Panc1 (cell line): ENCODE measurements at regions not wholly inside any gene's neighbourhood (a gene's known extent, or its start where the extent isn't known, plus 50 kb on each side); places are given as distances from the start of the nearest gene placed in this dataset.

Source experiments
- ATAC-seq: fragments of 200-7000 bp; cut with Tn5 transposase; 2 replicates; pipeline ENCODE4 v1.9.1; 2020; ENCODE audit warnings: mild to moderate bottlenecking, moderate library complexity
- BruUV-seq: library from RNA; stranded (reverse); fragments of 400-500 nt; replicated peaks from 2 replicates; lab custom pipeline; 2021; lab: Mats Ljungman, UMichigan
- CTCF ChIA-PET: fragments of 300-600 bp; sonication (Branson Sonifier 250); formaldehyde crosslinking; loops from one replicate; lab custom pipeline; 2022; ENCODE audit warnings: antibody characterized with exemption; lab: Charles Lee
- POLR2A ChIA-PET: fragments of 300-600 bp; sonication (Branson Sonifier 250); formaldehyde crosslinking; loops from one replicate; lab custom pipeline; 2022; ENCODE audit warnings: antibody characterized with exemption; lab: Charles Lee
- DNase-seq: peaks from one replicate; pipeline ENCODE4 v3.0.0-alpha.2; 2010; ENCODE audit warnings: low read depth, low spot score
- H3K27ac ChIP-seq: 2 replicates; pipeline ENCODE4 v1.5.1; 2011; ENCODE audit warnings: mild to moderate bottlenecking, low read length, inconsistent platforms
- H3K27me3 ChIP-seq: fragments of 200-500 bp; sonication (Bioruptor generic); 2 replicates; pipeline ENCODE4 v1.6.0; 2014; ENCODE audit warnings: low read length, inconsistent platforms; ENCODE audit not compliant: control insufficient read depth, insufficient read depth
- H3K36me3 ChIP-seq: fragments of 200-500 bp; sonication (Bioruptor generic); 2 replicates; pipeline ENCODE4 v1.5.1; 2014; ENCODE audit warnings: inconsistent platforms, mild to moderate bottlenecking, low read length, moderate library complexity; ENCODE audit not compliant: control insufficient read depth, insufficient read depth
- H3K4me1 ChIP-seq: 2 replicates; pipeline ENCODE4 v1.5.1; 2011; ENCODE audit warnings: inconsistent platforms, mild to moderate bottlenecking, low read length, moderate library complexity; ENCODE audit not compliant: control insufficient read depth, insufficient read depth
- H3K4me3 ChIP-seq, 2 experiments: 2 replicates each; pipeline ENCODE4 v1.5.1; 2011 to 2012; ENCODE audit warnings: low read depth in 2 of 2, low read length in 2 of 2, mild to moderate bottlenecking in 2 of 2, inconsistent platforms in 1 of 2, moderate library complexity in 1 of 2
- H3K9me3 ChIP-seq: fragments of 200-500 bp; sonication (Bioruptor generic); 2 replicates; pipeline ENCODE4 v1.5.1; 2014; ENCODE audit warnings: low read depth, mild to moderate bottlenecking, inconsistent platforms, low read length, moderate library complexity; ENCODE audit not compliant: control insufficient read depth, insufficient read depth
- POLR2AphosphoS5 ChIP-seq: IDR thresholded peaks from 2 replicates; pipeline ENCODE4 v1.6.1; 2012; ENCODE audit warnings: mild to moderate bottlenecking, low read depth, low read length, moderate library complexity
- SIN3A ChIP-seq: IDR thresholded peaks from 2 replicates; pipeline ENCODE4 v1.6.1; 2012; ENCODE audit warnings: low read depth, mild to moderate bottlenecking, low read length, moderate library complexity, borderline replicate concordance; ENCODE audit not compliant: insufficient read depth
- TCF7L2 ChIP-seq: IDR thresholded peaks from 2 replicates; pipeline ENCODE4 v1.6.1; 2011; ENCODE audit warnings: mild to moderate bottlenecking, low read depth, low read length, inconsistent platforms
- in situ Hi-C: cut with HindIII; loops from 2 replicates; pipeline ENCODE4 v1.10.0; 2016; ENCODE audit warnings: low sequenced_read_pairs, low pct_unique_long_range_greater_than_20kb
- intact Hi-C: fragments of 100-400 bp; cut with micrococcal nuclease; formaldehyde crosslinking; loops from one replicate; pipeline ENCODE4 v1.10.0; 2022; ENCODE audit not compliant: unreplicated experiment
- TF ChIP-seq, protein P1 (sequence below), 2 experiments: IDR thresholded peaks; 2 replicates each; pipeline ENCODE4 v1.6.1; 2011 to 2012; ENCODE audit warnings: low read depth in 2 of 2, control low read depth in 1 of 2, low read length in 1 of 2, mild to moderate bottlenecking in 1 of 2, moderate library complexity in 1 of 2; ENCODE audit not compliant: insufficient read depth in 1 of 2
- TF ChIP-seq, protein P2 (sequence below): fragments of 450-650 bp; IDR thresholded peaks from 2 replicates; pipeline ENCODE4 v1.5.1; 2017; ENCODE audit warnings: mild to moderate bottlenecking

DNA sequence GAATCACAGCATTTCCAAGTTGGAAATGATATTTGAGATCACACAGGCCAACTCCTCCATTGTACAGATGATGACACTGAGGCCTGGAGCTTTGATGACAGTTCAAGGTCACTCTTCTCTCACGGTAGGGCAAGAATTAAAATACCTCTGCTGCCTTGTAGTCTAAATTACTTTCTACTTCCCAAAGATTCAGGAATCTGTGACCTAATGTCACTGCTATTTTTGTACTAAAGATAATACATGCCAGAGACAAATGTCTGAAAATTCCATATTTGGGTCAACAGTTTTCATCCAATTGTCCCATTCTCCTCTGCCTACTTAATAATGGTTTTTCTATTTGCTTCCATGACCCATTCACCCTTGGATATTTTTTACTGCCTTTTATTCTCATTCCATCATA lies 160.0 kb downstream of the SOD2 start:
- DNase-seq: no peak
- ChIA-PET POLR2A (no interaction called here), CTCF (no interaction called here)
- Histone ChIP-seq H3K9me3 (no peaks in the 10 kb centered on the region), H3K4me3 (no peak overlapping the region), H3K4me1 (no peaks in the 10 kb centered on the region), H3K36me3 (no peaks in the 10 kb centered on the region), H3K27ac (no peak overlapping the region), H3K27me3 (peaks cover 13% of the 10 kb centered on the region)
- intact Hi-C loops: no loop called here
- in situ Hi-C loops: no loop called here
- no TSS peak for BruUV-seq
- TF ChIP-seq TCF7L2 (no peak), POLR2AphosphoS5 (no peak), SIN3A (no peak)
- TF ChIP-seq, protein P1, sequence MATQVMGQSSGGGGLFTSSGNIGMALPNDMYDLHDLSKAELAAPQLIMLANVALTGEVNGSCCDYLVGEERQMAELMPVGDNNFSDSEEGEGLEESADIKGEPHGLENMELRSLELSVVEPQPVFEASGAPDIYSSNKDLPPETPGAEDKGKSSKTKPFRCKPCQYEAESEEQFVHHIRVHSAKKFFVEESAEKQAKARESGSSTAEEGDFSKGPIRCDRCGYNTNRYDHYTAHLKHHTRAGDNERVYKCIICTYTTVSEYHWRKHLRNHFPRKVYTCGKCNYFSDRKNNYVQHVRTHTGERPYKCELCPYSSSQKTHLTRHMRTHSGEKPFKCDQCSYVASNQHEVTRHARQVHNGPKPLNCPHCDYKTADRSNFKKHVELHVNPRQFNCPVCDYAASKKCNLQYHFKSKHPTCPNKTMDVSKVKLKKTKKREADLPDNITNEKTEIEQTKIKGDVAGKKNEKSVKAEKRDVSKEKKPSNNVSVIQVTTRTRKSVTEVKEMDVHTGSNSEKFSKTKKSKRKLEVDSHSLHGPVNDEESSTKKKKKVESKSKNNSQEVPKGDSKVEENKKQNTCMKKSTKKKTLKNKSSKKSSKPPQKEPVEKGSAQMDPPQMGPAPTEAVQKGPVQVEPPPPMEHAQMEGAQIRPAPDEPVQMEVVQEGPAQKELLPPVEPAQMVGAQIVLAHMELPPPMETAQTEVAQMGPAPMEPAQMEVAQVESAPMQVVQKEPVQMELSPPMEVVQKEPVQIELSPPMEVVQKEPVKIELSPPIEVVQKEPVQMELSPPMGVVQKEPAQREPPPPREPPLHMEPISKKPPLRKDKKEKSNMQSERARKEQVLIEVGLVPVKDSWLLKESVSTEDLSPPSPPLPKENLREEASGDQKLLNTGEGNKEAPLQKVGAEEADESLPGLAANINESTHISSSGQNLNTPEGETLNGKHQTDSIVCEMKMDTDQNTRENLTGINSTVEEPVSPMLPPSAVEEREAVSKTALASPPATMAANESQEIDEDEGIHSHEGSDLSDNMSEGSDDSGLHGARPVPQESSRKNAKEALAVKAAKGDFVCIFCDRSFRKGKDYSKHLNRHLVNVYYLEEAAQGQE (IDR thresholded peaks at IDR 0.05; ENCODE audit: insufficient read depth in 1 of 2, low read depth in 2 of 2, low read length in 1 of 2): no peak
- TF ChIP-seq, protein P2, sequence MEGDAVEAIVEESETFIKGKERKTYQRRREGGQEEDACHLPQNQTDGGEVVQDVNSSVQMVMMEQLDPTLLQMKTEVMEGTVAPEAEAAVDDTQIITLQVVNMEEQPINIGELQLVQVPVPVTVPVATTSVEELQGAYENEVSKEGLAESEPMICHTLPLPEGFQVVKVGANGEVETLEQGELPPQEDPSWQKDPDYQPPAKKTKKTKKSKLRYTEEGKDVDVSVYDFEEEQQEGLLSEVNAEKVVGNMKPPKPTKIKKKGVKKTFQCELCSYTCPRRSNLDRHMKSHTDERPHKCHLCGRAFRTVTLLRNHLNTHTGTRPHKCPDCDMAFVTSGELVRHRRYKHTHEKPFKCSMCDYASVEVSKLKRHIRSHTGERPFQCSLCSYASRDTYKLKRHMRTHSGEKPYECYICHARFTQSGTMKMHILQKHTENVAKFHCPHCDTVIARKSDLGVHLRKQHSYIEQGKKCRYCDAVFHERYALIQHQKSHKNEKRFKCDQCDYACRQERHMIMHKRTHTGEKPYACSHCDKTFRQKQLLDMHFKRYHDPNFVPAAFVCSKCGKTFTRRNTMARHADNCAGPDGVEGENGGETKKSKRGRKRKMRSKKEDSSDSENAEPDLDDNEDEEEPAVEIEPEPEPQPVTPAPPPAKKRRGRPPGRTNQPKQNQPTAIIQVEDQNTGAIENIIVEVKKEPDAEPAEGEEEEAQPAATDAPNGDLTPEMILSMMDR: no peak
- no peak for ATAC-seq

DNA sequence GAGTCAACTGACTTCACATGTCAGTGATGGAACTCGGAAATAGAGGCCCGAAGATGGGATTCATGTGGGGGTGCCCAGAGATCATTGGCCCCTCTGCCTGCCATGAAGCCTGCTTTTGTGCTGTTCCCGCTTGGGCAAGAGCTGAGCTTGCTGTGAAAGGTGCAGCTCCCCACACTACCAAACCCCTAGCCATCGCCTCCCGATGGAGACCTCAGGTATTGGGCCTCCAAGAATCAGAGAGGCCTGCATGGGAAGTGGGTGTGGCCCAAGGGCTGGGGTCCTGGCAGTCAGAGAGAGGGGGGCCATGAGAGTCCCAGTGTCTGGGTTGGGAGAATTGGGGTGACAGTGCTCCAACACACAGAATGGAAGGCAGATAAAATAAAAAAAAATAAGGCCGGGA lies 160.9 kb downstream of the SOD2 start:
- TF ChIP-seq, protein P2: no peak
- TF ChIP-seq SIN3A: no peak
- TF ChIP-seq POLR2AphosphoS5: no peak
- TF ChIP-seq, protein P1 (IDR thresholded peaks at IDR 0.05; ENCODE audit: insufficient read depth in 1 of 2, low read depth in 2 of 2, low read length in 1 of 2): no peak
- TF ChIP-seq TCF7L2: no peak
- Histone ChIP-seq H3K9me3 (no peaks in the 10 kb centered on the region), H3K4me3 (no peak overlapping the region), H3K4me1 (no peaks in the 10 kb centered on the region), H3K36me3 (no peaks in the 10 kb centered on the region), H3K27ac (no peak overlapping the region), H3K27me3 (peaks cover 13% of the 10 kb centered on the region)
- CTCF ChIA-PET: no interaction called here
- BruUV-seq: no TSS peak
- DNase-seq (no peak), ATAC-seq (no peak)
- in situ Hi-C loops: no loop called here
- POLR2A ChIA-PET: no interaction called here
- intact Hi-C loops: no loop called here
